ENCODE measurements at regions not wholly inside any gene's neighbourhood (a gene's known extent, or its start where the extent isn't known, plus 50 kb on each side); places are given as distances from the start of the nearest gene placed in this dataset.

GRCh38 chr6:12478921-12479320 is 188.8 kb downstream of the EDN1 start:
- TF ChIP-seq CTCF (conservative IDR thresholded peaks at IDR 0.05 in 1 of 2, IDR thresholded peaks at IDR 0.05 in 1 of 2; ENCODE audit: low read depth in 1 of 2, low read length in 2 of 2) (no peak), EZH2 (IDR thresholded peaks at IDR 0.05; ENCODE audit: low read length, missing control alignments) (no peak)
- H3K27ac ChIP-seq (ENCODE audit: insufficient read depth, low read length) = no peak overlapping the region
- DNase-seq (ENCODE audit: low read depth in 2 of 2) = no peak
- no peak overlapping the region for H3K4me2 ChIP-seq (ENCODE audit: extremely low read depth, insufficient read depth, low read length)
- H3K9me3 ChIP-seq (ENCODE audit: control insufficient read depth, insufficient read depth, low read depth, low read length) = no peaks in the 10 kb centered on the region
- no peaks in the 10 kb centered on the region for H3K79me2 ChIP-seq (ENCODE audit: control insufficient read depth, insufficient read depth, low read length)
- no peaks in the 10 kb centered on the region for H3K27me3 ChIP-seq (ENCODE audit: control insufficient read depth, insufficient read depth, low read length)
- H3K9ac ChIP-seq (ENCODE audit: insufficient read depth, low read length) = no peak overlapping the region
- no peak overlapping the region for H3K4me3 ChIP-seq (replicated peaks in 1 of 4; ENCODE audit: control extremely low read depth in 1 of 4, insufficient read depth in 1 of 4, low read depth in 3 of 4, low read length in 4 of 4)
- H3K36me3 ChIP-seq (ENCODE audit: control insufficient read depth, insufficient read depth, low read length) = no peaks in the 10 kb centered on the region
- H2AFZ ChIP-seq (ENCODE audit: low read length) = no peak overlapping the region
- H3K4me1 ChIP-seq (ENCODE audit: control insufficient read depth, extremely low read depth, insufficient read depth, low read length) = peaks cover 4% of the 10 kb centered on the region
- H4K20me1 ChIP-seq (ENCODE audit: control insufficient read depth, extremely low read depth, insufficient read depth, low read length) = no peaks in the 10 kb centered on the region

- no peaks in the 10 kb centered on the region for H3K27me3 ChIP-seq (ENCODE audit: control insufficient read depth, insufficient read depth, low read length)
- H3K36me3 ChIP-seq (ENCODE audit: control insufficient read depth, insufficient read depth, low read length) = no peaks in the 10 kb centered on the region
- H3K27ac ChIP-seq (ENCODE audit: insufficient read depth, low read length) = no peak overlapping the region
- no peak overlapping the region for H2AFZ ChIP-seq (ENCODE audit: low read length)
- H4K20me1 ChIP-seq (ENCODE audit: control insufficient read depth, extremely low read depth, insufficient read depth, low read length) = no peaks in the 10 kb centered on the region
- TF ChIP-seq EZH2 (IDR thresholded peaks at IDR 0.05; ENCODE audit: low read length, missing control alignments) (no peak), CTCF (conservative IDR thresholded peaks at IDR 0.05 in 1 of 2, IDR thresholded peaks at IDR 0.05 in 1 of 2; ENCODE audit: low read depth in 1 of 2, low read length in 2 of 2) (no peak)
- peaks cover 4% of the 10 kb centered on the region for H3K4me1 ChIP-seq (ENCODE audit: control insufficient read depth, extremely low read depth, insufficient read depth, low read length)
- H3K9ac ChIP-seq (ENCODE audit: insufficient read depth, low read length) = no peak overlapping the region
- H3K4me3 ChIP-seq (replicated peaks in 1 of 4; ENCODE audit: control extremely low read depth in 1 of 4, insufficient read depth in 1 of 4, low read depth in 3 of 4, low read length in 4 of 4) = no peak overlapping the region
- H3K9me3 ChIP-seq (ENCODE audit: control insufficient read depth, insufficient read depth, low read depth, low read length) = no peaks in the 10 kb centered on the region
- no peaks in the 10 kb centered on the region for H3K79me2 ChIP-seq (ENCODE audit: control insufficient read depth, insufficient read depth, low read length)
- H3K4me2 ChIP-seq (ENCODE audit: extremely low read depth, insufficient read depth, low read length) = no peak overlapping the region
- DNase-seq (ENCODE audit: low read depth in 2 of 2) = no peak
These were observed 189.3 kb downstream of the EDN1 start for GRCh38 chr6:12479451-12479850.

- Histone ChIP-seq H3K4me2 (ENCODE audit: extremely low read depth, insufficient read depth, low read length) (no peak overlapping the region), H4K20me1 (ENCODE audit: control insufficient read depth, extremely low read depth, insufficient read depth, low read length) (no peaks in the 10 kb centered on the region), H3K9me3 (ENCODE audit: control insufficient read depth, insufficient read depth, low read depth, low read length) (no peaks in the 10 kb centered on the region), H3K27ac (ENCODE audit: insufficient read depth, low read length) (no peak overlapping the region), H3K9ac (ENCODE audit: insufficient read depth, low read length) (no peak overlapping the region), H3K27me3 (ENCODE audit: control insufficient read depth, insufficient read depth, low read length) (no peaks in the 10 kb centered on the region), H3K79me2 (ENCODE audit: control insufficient read depth, insufficient read depth, low read length) (no peaks in the 10 kb centered on the region), H2AFZ (ENCODE audit: low read length) (no peak overlapping the region), H3K36me3 (ENCODE audit: control insufficient read depth, insufficient read depth, low read length) (no peaks in the 10 kb centered on the region), H3K4me1 (ENCODE audit: control insufficient read depth, extremely low read depth, insufficient read depth, low read length) (peaks cover 4% of the 10 kb centered on the region), H3K4me3 (replicated peaks in 1 of 4; ENCODE audit: control extremely low read depth in 1 of 4, insufficient read depth in 1 of 4, low read depth in 3 of 4, low read length in 4 of 4) (no peak overlapping the region)
- TF ChIP-seq EZH2 (IDR thresholded peaks at IDR 0.05; ENCODE audit: low read length, missing control alignments) (no peak), CTCF (conservative IDR thresholded peaks at IDR 0.05 in 1 of 2, IDR thresholded peaks at IDR 0.05 in 1 of 2; ENCODE audit: low read depth in 1 of 2, low read length in 2 of 2) (no peak)
- peak; percentile 43 to 66 for DNase-seq (ENCODE audit: low read depth in 2 of 2)
These were observed 189.7 kb downstream of the EDN1 start for GRCh38 chr6:12479881-12480280.

Measured in fibroblast of lung (primary cell).